HG03175 (cell line): ENCODE measurements at regions not wholly inside any gene's neighbourhood (a gene's known extent, or its start where the extent isn't known, plus 50 kb on each side); places are given as distances from the start of the nearest gene placed in this dataset.

Experiments
- ATAC-seq: cut with Tn5 transposase; IDR thresholded peaks from one replicate; pipeline ENCODE4 v1.9.1; 2021; ENCODE audit warnings: mild to moderate bottlenecking, moderate library complexity; ENCODE audit not compliant: unreplicated experiment

- no peak for ATAC-seq
These were observed 302.0 kb upstream of the RND3 start for GRCh38 chr2:150789376-150789905.

- ATAC-seq: no peak
These were observed 301.1 kb upstream of the RND3 start for GRCh38 chr2:150788426-150789140.

- no peak for ATAC-seq
These were observed 300.1 kb upstream of the RND3 start for GRCh38 chr2:150787353-150788093.

GRCh38 chr2:150784389-150784788, 296.9 kb upstream of the RND3 start:
- no peak for ATAC-seq

GRCh38 chr2:150783896-150784295, 296.4 kb upstream of the RND3 start:
- no peak for ATAC-seq

GRCh38 chr2:150783015-150783414, 295.5 kb upstream of the RND3 start:
- no peak for ATAC-seq

GRCh38 chr2:150782613-150783012, 295.1 kb upstream of the RND3 start:
- no peak for ATAC-seq

GRCh38 chr2:150781142-150781541, 293.7 kb upstream of the RND3 start:
- ATAC-seq: no peak

GRCh38 chr2:150778828-150779227, 291.4 kb upstream of the RND3 start:
- ATAC-seq: no peak

- no peak for ATAC-seq
These were observed 282.0 kb upstream of the RND3 start for GRCh38 chr2:150769421-150769820.

GRCh38 chr2:150767991-150768746, 280.7 kb upstream of the RND3 start:
- no peak for ATAC-seq

- no peak for ATAC-seq
These were observed 275.1 kb upstream of the RND3 start for GRCh38 chr2:150762571-150762970.

- ATAC-seq: no peak
These were observed 272.1 kb upstream of the RND3 start for GRCh38 chr2:150759531-150759930.

GRCh38 chr2:150759106-150759505, 271.6 kb upstream of the RND3 start:
- no peak for ATAC-seq

GRCh38 chr2:150752229-150752628, 264.8 kb upstream of the RND3 start:
- no peak for ATAC-seq

GRCh38 chr2:150750720-150751119, 263.3 kb upstream of the RND3 start:
- ATAC-seq: no peak

- ATAC-seq: no peak
These were observed 254.6 kb upstream of the RND3 start for GRCh38 chr2:150742094-150742493.

- ATAC-seq: no peak
These were observed 248.5 kb upstream of the RND3 start for GRCh38 chr2:150735894-150736498.

GRCh38 chr2:150733051-150733618, 245.7 kb upstream of the RND3 start:
- ATAC-seq: no peak

GRCh38 chr2:150732491-150732890, 245.0 kb upstream of the RND3 start:
- ATAC-seq: no peak

GRCh38 chr2:150732064-150732463, 244.6 kb upstream of the RND3 start:
- no peak for ATAC-seq
